Astrocyte of the spinal cord (primary cell): ENCODE measurements at regions not wholly inside any gene's neighbourhood (a gene's known extent, or its start where the extent isn't known, plus 50 kb on each side); places are given as distances from the start of the nearest gene placed in this dataset.
"Not testable (repeated sequence)": the region's sequence is repeated elsewhere in the genome, so short reads cannot be mapped to it uniquely, and the experiment has no call there.

Experiments used
- DNase-seq: peaks from one replicate; pipeline ENCODE4 v3.0.0; 2011; ENCODE audit warnings: low read depth, low spot score
- H3K4me3 ChIP-seq: 2 replicates; pipeline ENCODE4 v1.5.1; 2011; ENCODE audit warnings: low read depth, mild to moderate bottlenecking, low read length, moderate library complexity
- in situ Hi-C: cut with HindIII; loops from 2 replicates; pipeline ENCODE4 v1.10.0; 2017; ENCODE audit warnings: low sequenced_read_pairs
- TF ChIP-seq, protein P1 (sequence below): IDR thresholded peaks from 2 replicates; pipeline ENCODE4 v1.5.1; 2012; ENCODE audit warnings: low read depth, mild to moderate bottlenecking, low read length, inconsistent platforms

DNA sequence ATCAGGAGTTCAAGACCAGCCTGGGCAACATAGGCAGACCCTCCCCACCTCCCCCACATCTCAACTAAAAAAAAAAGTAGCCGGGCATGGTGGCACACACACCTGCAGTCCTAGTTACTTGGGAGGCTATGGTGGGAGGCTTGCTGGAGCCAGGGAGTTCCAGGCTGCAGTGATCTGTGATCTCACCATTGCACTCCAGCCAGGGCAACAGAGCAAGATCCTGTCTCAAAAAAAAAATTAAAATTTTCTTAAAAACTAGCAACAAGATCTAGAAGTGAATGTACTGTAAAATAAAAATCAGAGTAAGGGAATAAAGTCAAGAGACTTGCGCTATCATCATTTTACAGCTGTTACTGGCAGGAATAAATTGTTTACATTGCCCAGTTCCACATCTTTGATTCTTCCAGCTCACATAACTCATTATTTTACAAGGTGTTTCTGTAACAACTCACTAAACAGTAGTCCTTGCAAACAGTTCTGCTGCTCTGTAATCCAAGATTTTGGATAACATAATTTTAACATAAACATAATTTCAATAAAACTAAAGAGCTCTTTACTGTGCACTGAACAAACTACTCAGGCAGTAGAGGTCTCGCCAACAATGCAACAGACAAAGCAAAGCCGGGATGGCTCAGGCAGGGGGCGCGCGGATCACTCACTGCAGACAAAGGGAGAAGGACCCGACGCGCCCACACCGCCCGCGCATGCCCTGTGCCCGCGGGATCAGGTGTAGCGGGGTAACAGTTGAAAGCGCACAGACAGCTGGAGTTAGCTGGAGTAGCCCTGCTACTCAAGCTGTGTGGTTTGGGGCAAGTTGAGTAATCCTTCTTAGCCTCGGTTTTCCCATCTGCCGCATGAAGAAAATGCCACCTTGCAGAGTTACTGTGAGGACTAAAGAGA, 73.3 kb upstream of the NFE2L3 start:
- no peak overlapping the region for H3K4me3 ChIP-seq
- in situ Hi-C loops = no loop called here
- TF ChIP-seq, protein P1, sequence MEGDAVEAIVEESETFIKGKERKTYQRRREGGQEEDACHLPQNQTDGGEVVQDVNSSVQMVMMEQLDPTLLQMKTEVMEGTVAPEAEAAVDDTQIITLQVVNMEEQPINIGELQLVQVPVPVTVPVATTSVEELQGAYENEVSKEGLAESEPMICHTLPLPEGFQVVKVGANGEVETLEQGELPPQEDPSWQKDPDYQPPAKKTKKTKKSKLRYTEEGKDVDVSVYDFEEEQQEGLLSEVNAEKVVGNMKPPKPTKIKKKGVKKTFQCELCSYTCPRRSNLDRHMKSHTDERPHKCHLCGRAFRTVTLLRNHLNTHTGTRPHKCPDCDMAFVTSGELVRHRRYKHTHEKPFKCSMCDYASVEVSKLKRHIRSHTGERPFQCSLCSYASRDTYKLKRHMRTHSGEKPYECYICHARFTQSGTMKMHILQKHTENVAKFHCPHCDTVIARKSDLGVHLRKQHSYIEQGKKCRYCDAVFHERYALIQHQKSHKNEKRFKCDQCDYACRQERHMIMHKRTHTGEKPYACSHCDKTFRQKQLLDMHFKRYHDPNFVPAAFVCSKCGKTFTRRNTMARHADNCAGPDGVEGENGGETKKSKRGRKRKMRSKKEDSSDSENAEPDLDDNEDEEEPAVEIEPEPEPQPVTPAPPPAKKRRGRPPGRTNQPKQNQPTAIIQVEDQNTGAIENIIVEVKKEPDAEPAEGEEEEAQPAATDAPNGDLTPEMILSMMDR = peak; percentile 57
- DNase-seq = peak; percentile 38

DNA sequence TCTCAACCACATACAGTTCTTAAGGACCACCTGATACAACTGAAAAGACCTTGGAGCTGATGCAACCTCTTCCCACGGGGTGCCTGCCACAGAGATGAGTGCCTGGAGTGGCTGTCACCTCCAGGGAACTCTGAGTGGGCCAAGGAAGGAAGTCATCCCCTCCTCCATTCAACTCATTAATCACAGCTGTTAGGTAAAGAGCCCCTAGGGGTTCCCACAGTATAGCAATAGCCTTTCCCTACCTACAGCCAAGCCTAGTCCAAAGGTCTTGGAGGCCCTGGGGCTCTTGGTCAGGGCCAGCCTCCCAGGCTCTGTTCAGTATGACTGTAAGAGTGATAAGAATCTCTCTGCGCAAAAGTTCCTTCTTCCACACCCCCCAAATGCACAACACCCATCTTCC, 70.4 kb upstream of the NFE2L3 start:
- H3K4me3 ChIP-seq = no peak overlapping the region
- no peak for DNase-seq
- in situ Hi-C loops = no loop called here
- TF ChIP-seq, protein P1 = no peak

DNA sequence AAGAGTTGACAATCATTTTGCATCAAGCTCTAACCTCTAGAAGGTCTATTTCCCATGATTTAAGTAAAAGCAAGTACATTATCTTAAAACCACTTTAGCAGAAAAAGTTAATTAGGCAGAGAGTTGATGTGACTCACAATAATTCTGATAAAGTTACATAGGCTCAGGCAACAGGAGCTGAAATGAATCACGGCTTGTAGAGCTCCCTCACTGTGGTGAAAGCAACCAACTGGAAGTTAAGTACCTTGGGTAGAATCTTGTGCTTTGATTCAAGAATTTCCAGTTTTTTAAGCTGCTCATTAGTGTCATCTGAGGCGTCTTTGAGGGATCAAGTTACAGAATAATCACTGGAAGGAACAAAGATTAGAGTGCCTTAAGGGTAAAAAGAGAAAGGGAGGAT, 68.9 kb upstream of the NFE2L3 start:
- no peak for DNase-seq
- TF ChIP-seq, protein P1 = no peak
- in situ Hi-C loops = no loop called here
- H3K4me3 ChIP-seq = no peak overlapping the region

DNA sequence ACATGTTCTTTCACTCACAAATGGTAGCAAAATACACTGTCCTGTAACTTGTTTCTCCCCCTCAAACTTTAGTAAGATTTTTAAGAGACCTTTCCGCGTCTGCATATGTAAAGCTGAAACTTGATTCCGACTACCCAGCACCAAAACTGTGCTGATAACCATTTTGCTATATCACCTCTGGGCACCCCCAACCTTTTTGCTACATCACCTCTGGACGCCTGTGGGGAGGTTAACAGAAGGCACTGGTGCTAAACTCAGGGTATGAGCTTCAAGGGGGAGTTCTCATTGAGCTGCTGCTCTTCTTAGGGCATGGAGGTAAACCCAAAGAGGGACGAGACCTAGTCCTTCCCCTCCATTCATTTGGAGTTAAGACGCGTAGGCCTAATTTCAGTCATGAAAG, 67.6 kb upstream of the NFE2L3 start:
- TF ChIP-seq, protein P1 = no peak
- H3K4me3 ChIP-seq = no peak overlapping the region
- in situ Hi-C loops = no loop called here
- no peak for DNase-seq

DNA sequence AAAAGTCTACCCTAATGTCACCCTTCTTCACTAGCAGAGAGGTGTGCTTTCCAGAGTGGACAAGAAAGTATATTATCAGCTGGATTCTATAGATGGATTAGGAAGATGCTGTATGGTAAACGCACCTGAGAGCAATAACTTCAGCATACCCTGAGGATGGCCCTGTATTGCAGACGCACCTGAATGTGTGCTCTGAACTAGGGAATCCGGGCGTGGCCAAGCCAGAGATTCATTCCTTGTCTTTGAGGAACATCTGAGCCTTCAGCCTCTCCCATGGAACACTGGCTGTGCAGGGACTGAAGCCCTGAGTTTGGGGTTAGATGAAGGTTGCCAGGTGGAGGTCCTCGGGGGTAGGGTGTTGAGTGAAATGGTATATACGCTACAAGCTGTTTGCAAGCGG, 66.2 kb upstream of the NFE2L3 start:
- H3K4me3 ChIP-seq = no peak overlapping the region
- in situ Hi-C loops = no loop called here
- TF ChIP-seq, protein P1 = no peak
- DNase-seq = no peak

DNA sequence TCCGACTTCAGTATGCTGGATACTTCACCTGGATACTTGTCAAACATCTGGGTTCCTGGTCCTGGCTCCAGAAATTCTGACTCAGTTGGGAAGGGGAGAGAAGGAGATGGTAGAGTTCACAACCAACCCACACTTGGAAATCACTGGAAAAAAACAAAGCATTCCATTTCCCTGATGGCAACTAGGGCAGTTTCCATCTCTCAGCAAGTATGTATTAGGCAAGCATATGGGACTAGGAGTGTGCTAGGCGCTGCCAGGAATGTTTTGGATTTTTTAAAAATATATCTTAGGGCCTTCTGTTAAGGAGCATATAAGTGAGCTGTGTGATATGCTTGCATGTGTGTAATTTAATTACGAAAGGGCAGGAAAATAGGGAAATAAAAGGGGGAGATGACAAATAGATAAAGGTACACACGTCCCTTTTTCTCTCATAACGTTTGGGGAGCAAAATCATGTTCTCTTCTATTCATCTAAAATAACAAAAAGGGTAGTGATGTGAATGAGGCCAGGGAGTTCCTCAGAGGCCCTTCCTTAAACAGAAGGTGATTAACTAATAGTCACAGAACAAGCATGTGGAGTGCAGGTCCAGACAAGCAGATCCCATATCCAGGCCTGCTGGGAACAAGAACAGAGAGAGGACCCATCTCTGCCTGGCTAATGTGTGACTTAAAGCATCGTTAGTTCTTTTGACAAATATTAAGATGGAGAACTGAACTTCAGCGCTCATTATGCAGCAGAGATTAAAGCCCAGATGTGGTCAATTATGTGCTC, 64.5 kb upstream of the NFE2L3 start:
- H3K4me3 ChIP-seq = no peak overlapping the region
- no peak for DNase-seq
- TF ChIP-seq, protein P1 = no peak
- in situ Hi-C loops = no loop called here

DNA sequence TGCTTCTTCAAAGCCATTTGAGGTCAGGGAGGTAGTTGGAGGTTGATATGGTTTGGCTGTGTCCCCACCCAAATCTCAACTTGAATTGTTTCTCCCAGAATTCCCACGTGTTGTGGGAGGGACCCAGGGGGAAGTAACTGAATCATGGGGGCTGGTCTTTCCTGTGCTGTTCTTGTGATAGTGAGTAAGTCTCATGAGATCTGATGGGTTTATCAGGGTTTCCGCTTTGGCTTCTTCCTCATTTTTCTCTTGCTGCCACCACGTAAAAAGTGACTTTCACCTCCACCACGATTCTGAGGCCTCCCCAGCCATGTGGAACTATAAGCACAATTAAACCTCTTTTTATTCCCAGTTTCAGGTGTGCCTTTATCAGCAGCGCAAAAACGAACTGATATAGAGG, 62.5 kb upstream of the NFE2L3 start:
- DNase-seq, H3K4me3 ChIP-seq, in situ Hi-C loops: not testable (repeated sequence)
